Calu3 (cell line): ENCODE measurements at regions not wholly inside any gene's neighbourhood (a gene's known extent, or its start where the extent isn't known, plus 50 kb on each side); places are given as distances from the start of the nearest gene placed in this dataset.

Experiments
- BruUV-seq: library from RNA; stranded (reverse); fragments of 400-500 nt; replicated peaks from 2 replicates; lab custom pipeline; 2021; lab: Mats Ljungman, UMichigan
- CTCF ChIA-PET: fragments of 300-600 bp; sonication (Branson Sonifier 250); formaldehyde crosslinking; loops from one replicate; lab custom pipeline; 2022; ENCODE audit warnings: antibody characterized with exemption; lab: Charles Lee
- DNase-seq: peaks from one replicate; pipeline ENCODE4 v3.0.0; 2022
- H3K27ac Mint-ChIP-seq: one replicate; pipeline ENCODE4 v1.8.0; 2022; ENCODE audit warnings: mixed read lengths; ENCODE audit not compliant: unreplicated experiment
- H3K27me3 Mint-ChIP-seq: one replicate; pipeline ENCODE4 v1.8.0; 2022; ENCODE audit warnings: mixed read lengths; ENCODE audit not compliant: unreplicated experiment
- H3K36me3 Mint-ChIP-seq: one replicate; pipeline ENCODE4 v1.8.0; 2022; ENCODE audit warnings: mild to moderate bottlenecking, moderate library complexity, mixed read lengths; ENCODE audit not compliant: insufficient read depth, unreplicated experiment
- H3K4me1 Mint-ChIP-seq: one replicate; pipeline ENCODE4 v1.8.0; 2022; ENCODE audit warnings: mild to moderate bottlenecking, low read depth, mixed read lengths; ENCODE audit not compliant: unreplicated experiment
- H3K4me3 Mint-ChIP-seq: one replicate; pipeline ENCODE4 v1.8.0; 2022; ENCODE audit warnings: mild to moderate bottlenecking, low read depth, moderate library complexity, mixed read lengths; ENCODE audit not compliant: unreplicated experiment
- H3K9me3 Mint-ChIP-seq: one replicate; pipeline ENCODE4 v1.8.0; 2022; ENCODE audit warnings: low read depth, mixed read lengths; ENCODE audit not compliant: unreplicated experiment
- CTCF ChIP-seq: fragments of 200-600 bp; IDR thresholded peaks from one replicate; pipeline ENCODE4 v1.8.0; 2022; ENCODE audit warnings: antibody characterized with exemption; ENCODE audit not compliant: unreplicated experiment
- intact Hi-C: fragments of 100-400 bp; cut with micrococcal nuclease; formaldehyde crosslinking; loops from one replicate; pipeline ENCODE4 v1.10.0; 2022; ENCODE audit not compliant: unreplicated experiment

DNA sequence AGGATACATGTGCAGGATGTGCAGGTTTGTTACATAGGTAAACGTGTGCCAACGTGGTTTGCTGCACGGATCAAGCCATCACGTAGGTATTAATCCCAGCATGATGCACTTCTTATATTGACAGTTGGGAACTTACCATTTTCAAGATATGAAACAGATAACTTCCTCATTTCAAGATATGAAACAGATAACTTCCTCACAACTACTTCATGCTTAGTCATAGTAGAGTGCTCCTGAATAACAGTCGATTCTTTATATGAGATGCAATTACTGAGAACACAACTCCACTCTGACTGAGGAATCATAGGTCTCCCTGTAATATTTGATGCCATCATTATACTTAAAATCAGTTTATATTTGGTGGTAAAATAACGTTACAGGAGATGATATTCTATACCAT is 1124.3 kb downstream of the AMY1C start:
- no peak for DNase-seq
- no peak overlapping the region for H3K27ac Mint-ChIP-seq
- H3K4me3 Mint-ChIP-seq = no peak overlapping the region
- intact Hi-C loops = no loop called here
- no peaks in the 10 kb centered on the region for H3K36me3 Mint-ChIP-seq
- no TSS peak for BruUV-seq
- CTCF ChIA-PET = no interaction called here
- TF ChIP-seq CTCF = no peak
- peaks cover 2% of the 10 kb centered on the region for H3K9me3 Mint-ChIP-seq
- H3K4me1 Mint-ChIP-seq = no peaks in the 10 kb centered on the region
- H3K27me3 Mint-ChIP-seq = no peaks in the 10 kb centered on the region

- Mint-ChIP-seq H3K36me3 (no peaks in the 10 kb centered on the region), H3K27me3 (no peaks in the 10 kb centered on the region), H3K4me1 (no peaks in the 10 kb centered on the region), H3K27ac (no peak overlapping the region), H3K9me3 (no peaks in the 10 kb centered on the region), H3K4me3 (no peak overlapping the region)
- TF ChIP-seq CTCF = no peak
- CTCF ChIA-PET = no interaction called here
- intact Hi-C loops = no loop called here
- DNase-seq = no peak
- BruUV-seq = no TSS peak
These were observed 1128.7 kb downstream of the AMY1C start for GRCh38 chr1:104878203-104878909.

DNA sequence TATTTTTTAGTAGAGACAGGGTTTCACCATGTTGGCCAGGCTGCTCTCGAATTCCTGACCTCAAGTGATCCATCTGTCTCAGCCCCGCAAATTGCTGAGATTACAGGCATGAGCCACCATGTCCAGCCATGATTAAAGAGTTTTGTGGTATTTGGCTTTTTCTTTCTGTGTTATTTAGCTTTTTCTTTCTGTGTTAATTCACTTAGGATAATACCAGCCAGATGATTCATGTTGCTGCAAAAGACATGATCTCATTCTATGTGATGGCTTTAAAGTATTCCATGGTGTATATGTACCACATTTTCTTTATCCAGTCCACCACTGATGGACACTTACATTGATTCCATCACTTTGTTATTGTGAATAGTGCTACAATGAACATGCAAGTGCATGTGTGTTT is 1135.2 kb downstream of the AMY1C start:
- TF ChIP-seq CTCF = no peak
- Mint-ChIP-seq H3K36me3 (no peaks in the 10 kb centered on the region), H3K4me3 (no peak overlapping the region), H3K27me3 (no peaks in the 10 kb centered on the region), H3K4me1 (no peaks in the 10 kb centered on the region), H3K9me3 (peaks cover 2% of the 10 kb centered on the region), H3K27ac (no peak overlapping the region)
- DNase-seq = no peak
- CTCF ChIA-PET = no interaction called here
- intact Hi-C loops = no loop called here
- no TSS peak for BruUV-seq

GRCh38 chr1:104905322-104905721 is 1155.6 kb downstream of the AMY1C start:
- no peak for TF ChIP-seq CTCF
- Mint-ChIP-seq H3K9me3 (peaks cover 6% of the 10 kb centered on the region), H3K36me3 (no peaks in the 10 kb centered on the region), H3K27me3 (no peaks in the 10 kb centered on the region), H3K4me3 (no peak overlapping the region), H3K4me1 (no peaks in the 10 kb centered on the region), H3K27ac (no peak overlapping the region)
- CTCF ChIA-PET = no interaction called here
- no peak for DNase-seq
- intact Hi-C loops = no loop called here
- BruUV-seq = no TSS peak
